HT1080 (cell line): ENCODE measurements at regions not wholly inside any gene's neighbourhood (a gene's known extent, or its start where the extent isn't known, plus 50 kb on each side); places are given as distances from the start of the nearest gene placed in this dataset.

ENCODE experiments used
- DNase-seq: peaks from one replicate; pipeline ENCODE4 v3.0.0-alpha.2; 2015; ENCODE audit warnings: low read depth

DNA sequence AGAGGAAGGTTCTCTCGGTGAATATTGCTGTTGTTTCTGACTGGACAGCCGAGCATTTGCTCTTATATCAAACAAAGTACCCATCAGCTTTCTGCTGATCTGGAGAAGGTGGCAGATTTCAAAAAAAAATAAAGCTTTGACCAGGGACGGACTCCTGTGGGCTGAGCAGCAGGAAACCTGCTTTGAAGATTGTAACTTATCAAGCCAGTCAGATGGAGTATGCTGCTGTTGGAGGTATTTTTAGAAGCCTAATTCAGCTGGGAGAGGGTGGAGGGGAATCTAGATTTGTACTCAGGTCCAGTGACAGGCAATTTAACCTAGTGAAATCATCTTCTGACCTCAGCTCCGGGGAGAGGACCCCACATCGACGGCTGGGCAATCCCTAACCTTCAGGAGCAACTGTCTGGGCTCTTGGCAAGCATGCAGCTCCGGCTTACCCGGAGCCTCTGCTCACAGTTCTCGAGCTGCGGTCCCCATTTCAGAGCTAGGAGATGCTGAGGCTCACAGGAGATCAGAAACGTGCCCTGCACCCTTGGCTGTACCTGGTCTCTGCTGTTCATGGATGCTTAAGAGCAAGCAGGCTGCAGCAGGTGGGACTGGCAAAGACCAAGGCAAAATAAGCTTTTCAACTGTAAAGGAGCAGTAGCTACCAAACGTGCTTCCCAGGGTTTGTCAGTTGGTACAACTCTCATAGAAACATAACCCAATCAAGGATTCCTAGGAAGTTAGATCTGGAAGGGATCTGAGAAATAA lies 89.3 kb upstream of the ST8SIA2 start:
- DNase-seq, result no peak

DNA sequence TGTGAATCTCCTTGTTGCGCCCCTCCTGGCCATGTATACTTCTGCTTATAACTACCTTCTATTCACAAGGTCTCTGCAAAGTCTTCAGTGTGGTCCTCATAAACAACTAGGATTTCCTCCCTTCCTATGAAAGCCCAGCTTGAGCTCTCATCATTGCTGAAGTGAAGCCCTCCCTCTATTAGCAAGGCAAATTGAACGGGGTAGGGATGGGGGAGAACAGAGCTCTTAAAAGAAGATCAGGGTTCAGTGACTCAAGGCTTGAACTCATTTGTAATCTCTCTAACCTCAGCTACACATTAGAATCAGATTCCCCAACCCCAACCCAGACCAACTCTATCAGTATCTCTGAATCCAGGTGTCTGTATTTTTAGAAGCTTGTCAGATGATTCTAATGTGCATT lies 88.3 kb upstream of the ST8SIA2 start:
- no peak for DNase-seq

DNA sequence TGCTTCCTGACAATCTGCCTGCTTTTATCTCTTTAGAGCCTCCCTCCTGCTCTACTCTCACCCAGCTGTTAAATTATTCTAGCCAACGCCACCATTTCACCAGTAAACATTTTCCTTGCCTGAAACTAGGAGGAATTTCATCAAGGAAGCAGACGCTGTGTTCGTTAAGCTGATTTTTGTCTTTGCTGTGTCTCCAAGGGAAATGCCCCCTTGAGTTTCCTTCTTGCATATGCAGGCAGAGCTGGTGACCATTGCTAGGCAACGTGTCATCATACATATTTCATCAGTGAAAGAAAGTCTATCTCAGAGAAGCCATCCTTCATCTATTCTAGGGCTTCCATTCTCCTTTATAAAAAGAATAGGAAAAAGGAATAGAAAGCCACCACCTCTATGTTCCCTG lies 87.0 kb upstream of the ST8SIA2 start:
- peak; percentile 44 for DNase-seq

DNA sequence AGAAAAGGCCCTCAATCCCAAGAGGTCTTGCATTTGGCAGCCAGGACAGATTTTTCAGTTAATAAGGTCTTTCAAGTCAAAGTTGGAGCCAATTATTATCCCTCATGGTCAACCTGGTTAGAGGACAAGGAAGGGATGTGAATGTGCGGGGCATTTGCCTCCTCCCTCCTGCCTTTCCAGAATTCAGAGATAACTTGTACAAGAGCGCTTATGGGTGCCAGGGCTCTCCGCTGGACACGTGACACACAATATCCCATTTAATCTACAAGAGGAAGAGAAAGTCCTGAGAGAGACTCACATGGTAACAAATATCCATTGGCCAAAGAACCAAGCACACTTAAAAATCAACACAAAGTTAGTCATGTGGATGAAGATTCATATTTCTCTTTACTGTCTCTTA lies 78.5 kb upstream of the ST8SIA2 start:
- no peak for DNase-seq

DNA sequence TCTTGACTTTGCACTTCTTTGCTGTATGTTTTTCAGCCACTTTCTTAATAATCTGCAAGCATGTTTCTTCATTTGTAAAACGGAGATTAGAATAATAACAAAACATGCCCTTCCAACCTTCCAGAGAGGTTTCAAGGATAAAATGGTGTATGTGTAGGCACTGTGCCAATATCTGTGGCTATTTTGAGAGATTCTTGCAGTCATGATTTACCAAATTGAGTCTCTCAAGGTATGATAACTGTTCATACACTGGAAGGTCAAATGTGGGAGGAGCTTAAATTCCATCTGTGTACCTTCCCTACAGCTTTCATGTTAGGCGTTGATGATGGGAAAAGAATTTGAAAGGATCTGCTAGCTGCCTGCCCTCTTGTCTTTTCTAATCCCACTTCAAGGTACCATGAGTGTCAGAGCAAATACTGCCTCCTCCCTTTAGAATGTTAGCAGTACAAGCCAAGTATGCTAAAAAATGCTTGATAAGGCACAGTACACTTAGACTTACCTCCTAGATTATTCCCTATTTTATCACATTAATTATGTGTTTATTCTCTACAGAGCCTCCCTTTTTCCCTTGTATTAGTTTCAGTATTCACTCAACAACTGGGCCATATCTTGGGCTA lies 78.0 kb upstream of the ST8SIA2 start:
- DNase-seq, result no peak

DNA sequence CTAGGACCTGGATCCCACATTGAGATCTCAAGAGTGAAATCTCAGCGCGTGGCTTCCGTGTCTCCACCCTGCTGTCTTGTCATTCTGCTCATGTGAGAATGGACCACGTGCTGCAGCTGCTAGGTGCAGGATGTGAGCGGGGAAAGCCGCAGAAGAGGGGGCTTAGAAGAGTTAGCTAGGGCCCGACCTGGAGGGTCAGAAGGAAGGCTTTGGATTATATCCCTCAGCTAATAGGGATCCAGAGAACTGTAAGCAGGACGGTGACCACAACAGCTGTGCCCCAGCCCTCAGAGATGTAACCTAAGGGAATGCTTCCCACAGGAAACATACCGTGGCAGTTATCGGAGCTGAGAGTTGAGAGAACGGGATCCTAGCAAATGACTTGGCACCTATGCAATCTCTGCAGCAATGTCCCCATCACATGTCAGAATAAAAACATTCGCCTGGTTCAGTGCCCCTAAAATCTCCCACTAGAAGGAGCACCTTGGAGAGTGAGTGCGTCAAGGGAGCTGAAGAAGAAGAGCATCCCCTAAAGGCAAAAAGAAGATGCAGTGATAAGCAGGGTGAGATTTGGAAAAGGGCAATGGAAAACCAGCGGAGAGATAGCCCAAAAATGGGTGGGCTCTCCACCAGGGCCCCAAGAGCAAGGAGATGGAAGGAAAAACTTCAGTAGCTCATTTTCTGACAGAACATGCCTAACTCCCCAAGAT lies 76.9 kb upstream of the ST8SIA2 start:
- no peak for DNase-seq

DNA sequence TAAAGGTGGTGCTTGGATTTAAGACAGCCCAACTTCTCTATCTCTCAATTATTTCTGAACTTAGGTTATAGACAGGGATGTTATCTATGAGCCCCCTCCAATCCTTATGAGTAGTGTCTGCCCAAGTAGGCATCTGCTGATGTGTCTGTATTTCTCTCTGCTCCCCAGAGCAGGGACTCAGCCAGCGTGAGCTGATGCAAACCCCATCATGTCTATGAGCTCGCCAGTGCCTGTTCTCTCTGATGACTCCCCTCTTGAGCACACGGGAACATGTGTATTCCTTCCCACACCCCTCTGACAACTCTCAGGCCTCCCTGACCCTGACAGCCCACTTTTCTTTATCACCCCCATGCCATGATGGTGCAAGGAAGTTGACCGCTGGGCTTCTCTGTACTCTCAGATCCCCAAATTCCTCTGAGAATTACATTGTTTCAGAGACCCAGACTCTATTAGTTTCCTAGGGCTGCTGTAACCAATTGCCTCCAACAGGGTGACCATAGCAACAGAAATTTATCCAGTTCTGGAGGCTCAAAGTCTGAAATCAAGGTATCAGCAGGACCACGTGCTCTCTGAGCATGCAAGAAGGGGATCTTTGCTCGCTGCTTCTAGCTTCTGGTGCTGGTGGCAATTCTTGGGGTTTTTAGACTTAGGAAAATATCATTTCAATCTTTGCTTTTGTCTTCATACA lies 73.5 kb upstream of the ST8SIA2 start:
- no peak for DNase-seq

DNA sequence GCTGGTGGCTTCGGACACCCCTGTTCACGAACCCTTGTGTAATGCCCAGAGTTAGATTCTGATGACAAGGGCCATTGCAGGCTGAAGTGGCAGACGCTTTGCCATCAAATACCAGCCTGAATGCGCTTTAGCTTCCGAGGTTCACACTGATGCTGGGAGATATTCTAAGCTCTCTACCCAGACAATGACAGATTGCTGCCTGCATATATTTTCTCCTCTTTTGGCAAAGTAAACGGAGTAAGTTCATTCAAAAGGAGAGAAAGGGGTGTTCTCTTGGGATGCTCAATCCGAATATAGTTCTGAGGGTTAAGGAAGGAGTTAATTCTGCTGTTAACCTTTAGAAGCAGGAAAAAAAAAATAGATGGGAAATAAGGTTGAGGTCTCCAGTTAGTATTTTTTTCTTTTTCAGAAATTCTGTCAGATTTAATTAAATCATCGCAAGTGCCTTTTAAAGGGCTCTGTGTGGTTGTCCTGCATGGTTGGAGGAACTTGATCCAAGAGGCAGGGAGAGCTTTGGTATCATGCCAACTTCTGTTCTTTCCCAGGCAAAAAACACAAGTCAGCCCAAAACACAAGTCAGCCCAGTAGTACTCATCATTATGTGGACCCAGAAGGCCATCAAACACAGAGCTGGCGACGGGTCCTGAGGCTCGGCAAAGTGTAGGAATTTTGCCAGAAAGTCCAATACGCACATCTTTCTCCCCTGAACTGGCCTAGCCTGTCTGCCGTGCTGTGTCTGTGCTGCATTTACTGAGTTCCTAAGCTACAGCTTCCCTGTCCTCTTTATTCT lies 70.9 kb upstream of the ST8SIA2 start:
- DNase-seq, result no peak

DNA sequence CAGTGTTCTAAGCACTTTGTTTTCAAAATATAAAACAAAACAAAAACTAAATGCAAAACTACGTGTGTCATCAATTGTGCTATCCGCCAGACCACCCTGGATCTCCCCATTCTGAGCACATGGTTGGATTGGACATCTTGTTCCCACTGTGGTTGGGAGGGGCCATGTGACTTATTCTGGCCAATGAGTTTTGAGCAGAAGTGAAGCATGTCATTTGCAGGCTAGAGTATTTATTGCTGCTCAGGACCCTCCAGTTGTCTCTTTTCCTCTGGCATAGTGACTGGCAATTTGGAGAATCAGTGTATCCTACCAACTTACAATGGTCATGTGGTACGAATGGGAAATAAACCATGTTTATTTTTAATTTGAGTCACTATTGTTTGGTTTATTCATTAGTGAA lies 70.2 kb upstream of the ST8SIA2 start:
- DNase-seq, result no peak

DNA sequence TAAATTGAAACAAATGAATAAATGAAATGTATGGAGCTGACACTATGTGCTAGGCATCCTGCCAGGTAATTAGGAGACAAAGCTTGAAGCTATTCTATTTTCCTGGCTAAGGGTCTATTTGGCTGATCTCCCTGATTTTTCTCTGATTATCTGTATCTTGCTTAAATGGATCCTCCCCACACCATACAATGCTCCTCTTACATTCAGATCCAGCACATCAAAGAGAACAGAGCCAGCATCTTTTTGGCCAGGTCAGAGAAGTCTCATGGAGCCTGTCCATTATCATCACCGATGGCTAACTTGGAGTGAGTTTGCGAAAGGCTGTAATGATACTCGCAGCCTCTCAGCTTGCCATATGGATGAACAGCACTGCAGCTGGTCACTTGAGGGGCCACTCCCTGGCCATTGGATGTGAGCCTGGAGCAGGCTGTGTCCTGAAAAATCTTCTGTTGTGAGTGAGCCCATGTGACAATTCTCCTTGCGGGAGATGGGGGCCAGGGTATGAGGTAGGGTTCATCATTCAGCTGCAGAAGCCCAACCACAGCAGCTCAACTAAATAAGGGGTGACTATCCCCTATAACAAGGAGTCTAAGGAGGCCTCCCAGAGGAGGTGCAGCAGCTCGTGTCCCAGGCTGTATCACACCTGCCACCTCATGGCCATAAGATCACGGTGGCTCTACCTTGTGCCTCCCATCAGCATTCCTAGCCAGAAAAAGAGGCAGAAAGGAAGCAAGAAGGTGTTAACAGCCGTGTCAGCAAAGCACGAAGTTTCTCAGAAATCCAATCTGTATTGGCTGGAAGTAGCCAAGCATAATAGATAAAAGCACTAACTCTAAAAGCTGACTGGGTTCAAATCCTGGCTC lies 69.3 kb upstream of the ST8SIA2 start:
- no peak for DNase-seq

DNA sequence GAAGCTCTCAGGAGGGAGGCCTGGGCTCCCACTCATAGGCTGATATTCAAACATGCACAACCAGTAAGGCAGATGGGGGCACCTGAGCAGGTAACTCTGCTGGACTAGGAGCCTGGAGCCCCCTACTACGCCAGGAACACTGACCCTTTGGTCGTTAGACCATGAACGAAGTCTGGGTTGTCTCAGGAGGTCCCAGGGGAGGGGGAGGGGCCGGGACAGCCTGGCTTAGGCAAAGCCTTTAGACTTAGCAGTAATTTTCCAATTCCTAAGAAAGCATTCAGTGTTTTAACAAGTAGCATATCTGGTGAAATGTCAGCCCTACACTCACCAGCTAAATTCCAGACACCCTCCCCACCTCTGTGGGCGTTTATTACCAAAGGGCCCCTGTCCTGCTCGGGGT lies 67.4 kb upstream of the ST8SIA2 start:
- DNase-seq, result no peak

DNA sequence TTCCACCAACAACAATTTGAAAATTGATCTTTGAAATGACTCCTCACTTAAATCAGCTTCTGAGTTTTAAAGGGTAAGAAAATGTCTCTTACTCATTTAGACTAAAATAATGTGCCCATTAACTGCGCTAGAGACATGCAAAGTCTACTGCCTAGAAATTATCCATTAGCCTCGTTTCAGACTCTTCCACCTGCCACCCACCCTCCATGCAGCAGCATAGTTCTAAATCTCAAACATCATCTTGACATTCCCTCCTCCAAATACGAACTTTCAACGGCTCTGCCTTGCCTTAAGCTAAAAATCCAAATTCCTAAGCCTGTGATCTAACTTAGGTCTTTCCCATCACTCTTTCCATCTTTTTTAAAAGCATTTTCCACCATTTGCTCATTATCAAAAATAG lies 66.6 kb upstream of the ST8SIA2 start:
- no peak for DNase-seq

DNA sequence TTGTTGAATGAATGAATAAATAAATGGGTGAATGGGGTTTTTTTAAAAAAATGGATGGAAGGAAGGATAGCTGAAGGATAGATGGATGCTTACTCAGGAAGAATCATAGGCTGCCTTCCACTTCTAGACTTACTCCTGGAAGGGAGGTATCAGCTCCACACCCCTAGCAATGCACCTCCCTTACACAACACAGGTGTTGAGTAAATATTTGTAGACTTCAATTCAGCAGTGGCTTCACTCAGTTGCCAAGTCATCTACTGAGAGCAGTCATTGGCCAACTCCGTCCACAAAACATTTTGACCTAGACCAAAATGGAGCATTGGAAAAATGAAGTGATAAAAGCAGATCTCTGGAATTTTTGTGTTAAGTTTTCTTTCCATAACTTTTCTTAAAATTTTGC lies 65.5 kb upstream of the ST8SIA2 start:
- no peak for DNase-seq

DNA sequence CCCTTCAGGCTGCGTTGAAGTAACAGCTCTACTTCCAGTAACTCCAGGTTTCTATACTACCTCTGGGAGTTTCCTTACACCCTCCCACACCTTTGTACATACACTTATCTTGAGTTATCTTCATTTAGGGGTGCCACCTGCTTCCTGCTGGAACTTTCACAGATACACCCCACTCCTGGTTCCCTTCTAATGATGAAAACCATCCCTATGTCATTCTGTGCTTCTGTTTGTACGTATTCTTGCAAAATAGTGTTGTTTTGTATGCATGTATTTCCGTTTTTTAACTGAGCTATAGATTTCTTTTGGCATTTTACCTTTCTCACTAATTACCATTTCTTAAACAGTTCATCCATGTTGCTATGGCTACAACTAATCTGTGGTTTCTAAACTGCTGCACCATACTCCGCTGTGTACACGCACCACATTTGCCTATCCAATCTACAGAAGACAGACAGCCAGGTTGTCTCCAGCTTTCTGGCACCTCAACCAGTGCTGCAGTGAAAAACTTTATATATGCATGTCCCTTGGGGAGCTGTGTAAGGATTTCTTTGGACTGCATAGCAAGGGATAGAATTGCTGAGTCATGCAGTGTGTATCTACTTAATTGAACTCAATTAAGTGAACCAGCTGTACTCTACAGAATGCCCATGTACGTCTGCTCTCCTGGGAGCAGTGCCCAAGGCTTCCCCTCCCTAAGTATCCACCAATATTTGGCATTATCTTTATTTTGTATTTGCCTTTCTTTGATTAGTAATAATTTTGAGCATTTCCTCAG lies 61.4 kb upstream of the ST8SIA2 start:
- no peak for DNase-seq

DNA sequence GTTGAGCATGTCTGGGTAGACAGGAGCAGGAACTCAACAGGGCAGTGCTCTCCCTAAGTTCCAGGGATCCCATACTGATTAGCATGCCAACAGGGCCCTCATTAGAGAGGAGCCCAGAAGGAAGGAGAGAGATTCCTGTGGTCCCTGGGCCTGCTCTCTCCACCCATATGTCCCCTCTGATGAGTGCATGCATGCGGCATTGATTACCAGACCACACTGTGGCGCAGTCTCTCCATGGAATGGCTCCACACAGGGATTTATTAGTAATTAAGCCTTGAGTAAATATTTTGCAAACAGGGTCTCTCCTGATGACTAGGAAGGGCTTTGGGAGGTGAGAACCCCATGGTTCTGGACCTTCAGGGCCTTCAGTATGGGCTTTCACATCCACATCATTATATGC lies 60.0 kb upstream of the ST8SIA2 start:
- no peak for DNase-seq

DNA sequence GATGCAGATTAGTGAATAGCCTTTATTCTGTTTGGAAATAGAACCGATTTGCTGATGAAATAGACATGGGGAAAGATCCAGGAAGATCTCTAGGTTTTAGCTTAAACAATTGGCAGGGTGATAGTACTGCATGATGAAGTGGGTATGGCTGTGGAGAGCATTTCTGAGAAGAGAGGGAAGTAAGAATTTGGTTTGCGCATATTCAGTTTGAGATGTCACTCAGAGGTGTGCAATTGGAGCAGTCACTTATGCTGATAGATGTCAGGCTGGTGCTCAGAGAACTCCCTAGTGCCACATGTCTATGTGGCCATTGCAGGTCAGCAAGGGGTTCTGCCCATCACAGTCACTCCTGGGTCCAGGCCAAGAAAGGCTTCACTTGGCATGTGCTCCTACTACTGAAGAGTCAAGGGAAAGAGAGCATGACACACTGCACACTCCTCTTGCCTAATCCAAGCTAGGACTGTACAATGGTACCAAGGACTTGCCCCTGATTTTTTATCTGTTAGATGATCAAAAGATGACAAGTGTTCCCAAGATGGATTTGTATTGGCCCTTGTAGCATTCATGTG lies 57.2 kb upstream of the ST8SIA2 start:
- no peak for DNase-seq

DNA sequence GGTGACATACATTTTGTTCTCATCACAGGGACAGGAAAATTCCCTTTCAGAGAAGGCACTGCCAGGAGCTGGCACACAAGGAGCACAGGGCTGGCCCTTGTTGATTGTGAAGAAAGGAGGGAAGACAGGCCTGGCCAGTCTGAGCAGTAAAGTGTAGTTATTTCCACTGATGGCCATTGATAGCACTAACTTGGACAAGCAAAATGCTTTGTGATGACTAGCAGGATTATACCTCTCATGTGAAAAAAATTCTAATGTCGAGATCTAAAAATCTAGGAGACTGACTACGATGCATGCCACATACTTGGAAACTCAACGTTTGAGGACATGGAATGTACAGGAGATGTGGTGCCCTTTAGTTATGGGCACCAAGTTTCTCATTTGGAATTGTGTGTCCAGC lies 54.3 kb upstream of the ST8SIA2 start:
- DNase-seq, result no peak
